Neutrophil (primary cell): ENCODE measurements at regions not wholly inside any gene's neighbourhood (a gene's known extent, or its start where the extent isn't known, plus 50 kb on each side); places are given as distances from the start of the nearest gene placed in this dataset.
"Not testable (repeated sequence)": the region's sequence is repeated elsewhere in the genome, so short reads cannot be mapped to it uniquely, and the experiment has no call there.

ENCODE experiments used
- H3K27ac ChIP-seq: fragments of 200-600 bp; sonication (generic); 2 replicates; pipeline ENCODE4 v1.5.1; 2016; ENCODE audit warnings: mild to moderate bottlenecking, moderate library complexity
- H3K27me3 ChIP-seq: fragments of 200-600 bp; sonication (generic); 2 replicates; pipeline ENCODE4 v1.6.0; 2016; ENCODE audit warnings: mild to moderate bottlenecking
- H3K36me3 ChIP-seq: fragments of 200-600 bp; sonication (generic); 2 replicates; pipeline ENCODE4 v1.5.1; 2017
- H3K4me1 ChIP-seq, 2 experiments: fragments of 200-600 bp in 1 of 2; sonication (generic) in 1 of 2; 1 replicate in 1 of 2; 2 replicates in 1 of 2; pipeline versions ENCODE4 v1.5.1 to v1.6.1; 2013 to 2016; ENCODE audit warnings: low read depth in 1 of 2, low read length in 1 of 2, mild to moderate bottlenecking in 1 of 2, moderate library complexity in 1 of 2; ENCODE audit not compliant: control insufficient read depth in 1 of 2, insufficient read depth in 1 of 2
- H3K4me3 ChIP-seq, 2 experiments: fragments of 200-600 bp in 1 of 2; sonication (generic) in 1 of 2; 1 replicate in 1 of 2; 2 replicates in 1 of 2; pipeline ENCODE4 v1.5.1; 2013 to 2016; ENCODE audit warnings: low read depth in 1 of 2, low read length in 1 of 2, mild to moderate bottlenecking in 1 of 2, moderate library complexity in 1 of 2
- H3K9me3 ChIP-seq: fragments of 200-600 bp; sonication (generic); 2 replicates; pipeline ENCODE4 v1.5.1; 2016
- CTCF ChIP-seq: fragments of 200-600 bp; sonication (generic); IDR thresholded peaks from 2 replicates; pipeline ENCODE4 v1.5.1; 2016; ENCODE audit warnings: antibody characterized with exemption

- Histone ChIP-seq H3K4me3 (no peak overlapping the region), H3K4me1 (no peaks in the 10 kb centered on the region), H3K9me3 (no peaks in the 10 kb centered on the region), H3K36me3 (no peaks in the 10 kb centered on the region), H3K27ac (no peak overlapping the region), H3K27me3 (no peaks in the 10 kb centered on the region)
- no peak for TF ChIP-seq CTCF
These were observed 570.4 kb upstream of the ST8SIA4 start for GRCh38 chr5:101473483-101473882.

GRCh38 chr5:101461455-101461854 is 558.4 kb upstream of the ST8SIA4 start:
- Histone ChIP-seq H3K27me3 (no peaks in the 10 kb centered on the region), H3K4me1 (no peaks in the 10 kb centered on the region), H3K4me3 (no peak overlapping the region), H3K9me3 (no peaks in the 10 kb centered on the region), H3K27ac (no peak overlapping the region), H3K36me3 (no peaks in the 10 kb centered on the region)
- TF ChIP-seq CTCF: no peak

- Histone ChIP-seq H3K4me1 (no peaks in the 10 kb centered on the region), H3K9me3 (no peaks in the 10 kb centered on the region), H3K27ac (no peak overlapping the region), H3K4me3 (no peak overlapping the region), H3K36me3 (no peaks in the 10 kb centered on the region), H3K27me3 (no peaks in the 10 kb centered on the region)
- TF ChIP-seq CTCF: no peak
These were observed 555.5 kb upstream of the ST8SIA4 start for GRCh38 chr5:101458587-101458986.

- TF ChIP-seq CTCF: no peak
- Histone ChIP-seq H3K9me3 (no peaks in the 10 kb centered on the region), H3K27me3 (no peaks in the 10 kb centered on the region), H3K4me1 (no peaks in the 10 kb centered on the region), H3K36me3 (no peaks in the 10 kb centered on the region), H3K4me3 (no peak overlapping the region), H3K27ac (no peak overlapping the region)
These were observed 552.8 kb upstream of the ST8SIA4 start for GRCh38 chr5:101455851-101456250.

- no peaks in the 10 kb centered on the region for H3K27me3 ChIP-seq
- H3K36me3 ChIP-seq: no peaks in the 10 kb centered on the region
- H3K9me3 ChIP-seq: no peaks in the 10 kb centered on the region
- no peak overlapping the region for H3K4me3 ChIP-seq
- no peaks in the 10 kb centered on the region for H3K4me1 ChIP-seq
- H3K27ac ChIP-seq: no peak overlapping the region
- TF ChIP-seq CTCF: no peak
These were observed 552.0 kb upstream of the ST8SIA4 start for GRCh38 chr5:101455048-101455447.

- not testable (repeated sequence) for H3K27me3 ChIP-seq, H3K27ac ChIP-seq, H3K9me3 ChIP-seq, H3K4me1 ChIP-seq, H3K4me3 ChIP-seq, H3K36me3 ChIP-seq
These were observed 539.2 kb upstream of the ST8SIA4 start for GRCh38 chr5:101442281-101442680.
